ENCODE measurements at regions not wholly inside any gene's neighbourhood (a gene's known extent, or its start where the extent isn't known, plus 50 kb on each side); places are given as distances from the start of the nearest gene placed in this dataset.
A peak's percentile ranks its signal among the peaks of the same experiment; 100 is the strongest.

DNA sequence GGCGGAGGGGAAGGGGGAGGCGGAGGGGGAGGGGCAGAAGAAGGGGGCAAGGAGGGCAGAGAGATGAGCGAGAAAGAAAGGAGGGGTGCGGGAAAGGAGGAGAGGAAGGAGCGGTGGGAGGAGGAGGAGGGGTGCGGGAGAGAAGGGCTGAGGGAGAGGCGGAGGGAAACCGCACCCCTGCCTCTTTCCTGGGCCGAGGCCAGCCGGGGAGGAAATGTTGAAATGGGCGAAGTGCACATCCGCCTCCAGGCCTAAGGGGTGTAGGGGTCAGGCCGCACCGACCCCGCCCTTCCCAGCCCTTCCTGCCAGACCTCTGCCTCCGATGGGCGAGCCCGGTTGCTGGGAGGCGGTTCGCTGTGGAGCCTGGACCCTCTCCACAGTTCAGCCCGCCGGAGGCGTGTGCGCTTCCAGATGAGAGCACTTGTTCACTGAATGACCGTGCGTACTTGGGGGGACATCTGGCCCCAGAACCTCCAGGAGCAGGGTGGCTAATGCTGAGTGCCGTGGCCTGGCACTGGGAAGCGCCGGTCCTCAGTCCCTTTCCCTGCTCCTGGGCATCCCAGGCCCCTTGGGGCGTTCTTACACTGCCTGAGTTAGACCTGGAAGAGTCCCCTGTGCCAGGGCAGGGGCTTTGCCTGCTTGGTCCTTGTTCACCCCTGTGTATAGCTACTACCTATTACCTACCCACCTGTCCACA lies 110.3 kb upstream of the KLF13 start:
- Histone ChIP-seq H4K20me1 (ENCODE audit: insufficient read depth) (no peaks in the 10 kb centered on the region), H3K79me2 (replicated peaks; ENCODE audit: insufficient read depth, low read length) (no peaks in the 10 kb centered on the region), H3K4me2 (ENCODE audit: low read length) (no peak overlapping the region), H3K9me2 (ENCODE audit: insufficient read depth, low read length) (no peaks in the 10 kb centered on the region), H3K27me3 (ENCODE audit: insufficient read depth, low read depth, low read length) (no peaks in the 10 kb centered on the region), H3K4me3 (ENCODE audit: low read length) (peak overlapping the region; percentile 63), H2AFZ (ENCODE audit: low read depth, low read length) (no peak overlapping the region), H3K36me3 (ENCODE audit: insufficient read depth, low read length) (no peaks in the 10 kb centered on the region), H3K27ac (ENCODE audit: low read length) (no peak overlapping the region), H3K9me3 (ENCODE audit: low read length) (no peaks in the 10 kb centered on the region), H3K9ac (ENCODE audit: low read length) (peak overlapping the region; percentile 20), H3F3A (ENCODE audit: insufficient read depth, low read length, poor library complexity, severe bottlenecking) (no peaks in the 10 kb centered on the region)
- no peak for TF ChIP-seq MXI1 (conservative IDR thresholded peaks at IDR 0.05; ENCODE audit: poor library complexity, severe bottlenecking)
- TF ChIP-seq EZH2 (IDR thresholded peaks at IDR 0.05; ENCODE audit: borderline replicate concordance, insufficient read depth, low read length, poor library complexity, severe bottlenecking), result no peak
- no peak for TF ChIP-seq REST (IDR thresholded peaks at IDR 0.05; ENCODE audit: borderline replicate concordance)
- TF ChIP-seq POLR2AphosphoS5 (IDR thresholded peaks at IDR 0.05), result no peak
- TF ChIP-seq TAF1 (IDR thresholded peaks at IDR 0.05; ENCODE audit: low read depth), result no peak
- no peak for TF ChIP-seq RAD21 (conservative IDR thresholded peaks at IDR 0.05)
- no peak for TF ChIP-seq CTCF (IDR thresholded peaks at IDR 0.05; ENCODE audit: poor library complexity, severe bottlenecking)
- no peak for TF ChIP-seq EP300 (conservative IDR thresholded peaks at IDR 0.05; ENCODE audit: poor library complexity, severe bottlenecking)
- no peak for TF ChIP-seq SMC3 (conservative IDR thresholded peaks at IDR 0.05; ENCODE audit: poor library complexity)

- TF ChIP-seq SMC3 (conservative IDR thresholded peaks at IDR 0.05; ENCODE audit: poor library complexity) (no peak), RAD21 (conservative IDR thresholded peaks at IDR 0.05) (no peak), EZH2 (IDR thresholded peaks at IDR 0.05; ENCODE audit: borderline replicate concordance, insufficient read depth, low read length, poor library complexity, severe bottlenecking) (no peak), REST (IDR thresholded peaks at IDR 0.05; ENCODE audit: borderline replicate concordance) (no peak), CTCF (IDR thresholded peaks at IDR 0.05; ENCODE audit: poor library complexity, severe bottlenecking) (no peak), TAF1 (IDR thresholded peaks at IDR 0.05; ENCODE audit: low read depth) (no peak), POLR2AphosphoS5 (IDR thresholded peaks at IDR 0.05) (no peak), MXI1 (conservative IDR thresholded peaks at IDR 0.05; ENCODE audit: poor library complexity, severe bottlenecking) (no peak), EP300 (conservative IDR thresholded peaks at IDR 0.05; ENCODE audit: poor library complexity, severe bottlenecking) (no peak)
- no peaks in the 10 kb centered on the region for H3F3A ChIP-seq (ENCODE audit: insufficient read depth, low read length, poor library complexity, severe bottlenecking)
- no peaks in the 10 kb centered on the region for H3K36me3 ChIP-seq (ENCODE audit: insufficient read depth, low read length)
- no peak overlapping the region for H2AFZ ChIP-seq (ENCODE audit: low read depth, low read length)
- no peaks in the 10 kb centered on the region for H3K9me3 ChIP-seq (ENCODE audit: low read length)
- no peak overlapping the region for H3K9ac ChIP-seq (ENCODE audit: low read length)
- no peaks in the 10 kb centered on the region for H3K9me2 ChIP-seq (ENCODE audit: insufficient read depth, low read length)
- H3K27ac ChIP-seq (ENCODE audit: low read length), result no peak overlapping the region
- H3K79me2 ChIP-seq (replicated peaks; ENCODE audit: insufficient read depth, low read length), result no peaks in the 10 kb centered on the region
- no peaks in the 10 kb centered on the region for H4K20me1 ChIP-seq (ENCODE audit: insufficient read depth)
- no peak overlapping the region for H3K4me3 ChIP-seq (ENCODE audit: low read length)
- H3K27me3 ChIP-seq (ENCODE audit: insufficient read depth, low read depth, low read length), result no peaks in the 10 kb centered on the region
- H3K4me2 ChIP-seq (ENCODE audit: low read length), result no peak overlapping the region
These were observed 109.6 kb upstream of the KLF13 start for GRCh38 chr15:31217067-31217466.
